Right ventricle myocardium superior (tissue), 1 donor: ENCODE measurements at regions not wholly inside any gene's neighbourhood (a gene's known extent, or its start where the extent isn't known, plus 50 kb on each side); places are given as distances from the start of the nearest gene placed in this dataset.
A peak's percentile ranks its signal among the peaks of the same experiment; 100 is the strongest.

Experiments used
- ATAC-seq: fragments of 200-7000 bp; cut with Tn5 transposase; one replicate; pipeline ENCODE4 v1.9.1; 2020; ENCODE audit warnings: mild to moderate bottlenecking; ENCODE audit not compliant: poor library complexity
- DNase-seq: peaks from one replicate; pipeline ENCODE4 v3.0.0-alpha.2; 2020
- intact Hi-C: fragments of 100-400 bp; cut with DNase I; formaldehyde crosslinking; loops from one replicate; pipeline ENCODE4 v1.11.2; 2022
- donor health status: DM: no; HTN: yes; CAD: no; lungs with severe emphysema.

DNA sequence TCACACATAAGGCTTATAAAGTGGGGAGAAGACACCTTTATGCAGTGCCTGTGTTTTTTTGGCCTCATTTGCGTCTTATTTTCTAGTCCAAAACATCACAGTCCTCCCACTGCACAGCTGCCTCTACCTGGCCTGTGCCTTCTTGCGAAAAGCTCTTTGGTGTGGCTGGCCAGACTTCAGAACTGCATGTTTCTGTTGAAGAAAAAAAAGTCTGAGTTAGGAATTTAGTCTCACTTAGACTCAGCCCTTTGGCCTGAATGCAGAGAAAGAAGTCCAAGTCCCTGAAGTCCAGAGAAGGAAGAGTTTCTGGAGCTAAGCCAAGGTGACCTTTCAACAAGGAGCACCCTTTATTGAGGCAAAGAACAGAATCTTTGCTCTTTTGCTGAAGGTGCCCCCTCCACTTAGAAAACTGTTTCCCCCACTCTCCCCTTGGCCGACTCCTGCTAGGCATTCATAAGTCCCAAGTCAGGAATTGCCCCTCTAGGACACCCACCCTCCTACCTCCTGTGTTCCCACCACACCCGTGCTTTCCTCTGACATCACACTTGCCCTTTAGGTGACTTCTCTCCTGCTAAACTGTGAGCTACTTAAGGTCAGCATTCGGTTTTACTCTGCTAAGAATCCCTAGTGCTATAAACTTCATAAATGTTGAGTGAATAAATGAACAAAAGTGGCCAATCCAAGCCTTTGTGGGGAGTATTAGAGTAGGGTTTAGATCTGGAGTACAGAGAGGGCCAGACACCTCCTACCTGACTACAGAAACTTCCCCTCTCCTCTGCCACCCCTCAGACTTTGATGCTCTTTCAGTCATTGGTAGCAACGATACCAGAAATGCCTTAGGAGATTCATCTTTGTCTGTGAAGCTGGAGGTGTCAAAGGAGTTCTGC, 226.8 kb downstream of the LACC1 start:
- intact Hi-C loops: loop anchor here (10.0 kb wide), 1 partner anchor 202 kb away; no protein-coding TSS in a partner anchor
- DNase-seq (no peak), ATAC-seq (no peak)

DNA sequence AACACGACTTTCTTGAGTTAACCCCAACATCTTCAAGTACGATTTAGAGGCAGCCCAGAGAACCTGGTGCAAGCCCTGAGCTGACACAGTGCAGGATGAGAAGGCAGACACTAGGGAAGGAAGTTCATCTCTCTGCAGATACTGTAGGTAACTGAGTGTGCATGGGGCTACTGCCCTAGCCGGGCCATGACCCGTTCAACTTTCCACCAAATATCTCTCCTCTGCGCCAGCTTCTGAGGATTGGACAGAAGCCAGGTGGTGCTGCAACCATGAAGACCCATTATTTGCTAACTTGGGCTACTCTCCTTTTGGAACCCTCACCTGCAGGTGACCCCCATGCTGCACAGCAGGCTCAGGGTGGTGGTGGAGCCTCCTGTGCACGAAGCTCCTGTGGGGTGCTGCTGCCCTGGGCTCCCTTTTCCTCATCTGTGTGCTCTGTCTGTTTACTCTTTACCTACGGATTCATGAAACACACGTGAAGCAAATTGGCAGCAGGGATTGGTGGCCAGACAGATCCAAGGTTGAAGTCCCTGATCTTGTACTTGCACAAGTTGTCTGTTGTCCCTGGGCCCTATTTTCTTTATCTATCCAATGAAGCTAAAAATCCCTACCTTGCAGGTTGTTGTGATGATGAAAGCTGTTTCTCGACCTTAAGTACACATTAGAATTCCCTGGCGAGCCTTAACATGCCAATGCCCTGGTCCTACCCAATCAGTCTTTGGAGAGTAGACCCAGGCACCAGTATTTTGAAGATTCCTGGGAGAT, 227.8 kb downstream of the LACC1 start:
- DNase-seq (no peak), ATAC-seq (peak; percentile 1)
- intact Hi-C loops: loop anchor here (10.0 kb wide), 1 partner anchor 203 kb away; no protein-coding TSS in a partner anchor

DNA sequence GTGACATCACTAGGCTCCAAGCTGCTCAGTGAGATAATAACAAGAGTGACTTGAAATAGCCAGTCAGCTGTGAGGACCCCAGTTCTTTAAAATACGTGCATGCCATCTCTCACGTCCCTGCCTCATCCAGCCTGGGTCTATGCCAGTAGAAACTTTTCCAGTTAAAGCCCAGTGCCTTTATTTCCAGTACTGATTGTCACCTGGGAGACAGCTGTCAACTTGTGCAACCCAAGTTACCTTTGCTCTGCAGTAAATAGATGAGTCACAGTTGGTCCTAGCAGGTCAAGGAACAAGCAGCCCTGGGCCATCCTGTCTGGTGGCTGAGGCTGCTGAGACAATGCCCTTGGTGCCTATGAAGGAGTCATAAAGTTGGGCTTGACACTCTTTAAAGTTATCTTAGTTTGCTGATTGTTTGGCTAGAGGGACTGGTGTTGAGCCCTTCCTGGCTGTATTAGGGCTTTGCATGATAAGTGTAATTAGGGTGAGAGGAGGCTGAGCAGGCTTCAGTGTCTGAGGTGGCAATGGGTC, 228.7 kb downstream of the LACC1 start:
- intact Hi-C loops: loop anchor here (10.0 kb wide), 1 partner anchor 204 kb away; no protein-coding TSS in a partner anchor
- ATAC-seq: peak; percentile 88
- peak; percentile 65 for DNase-seq

DNA sequence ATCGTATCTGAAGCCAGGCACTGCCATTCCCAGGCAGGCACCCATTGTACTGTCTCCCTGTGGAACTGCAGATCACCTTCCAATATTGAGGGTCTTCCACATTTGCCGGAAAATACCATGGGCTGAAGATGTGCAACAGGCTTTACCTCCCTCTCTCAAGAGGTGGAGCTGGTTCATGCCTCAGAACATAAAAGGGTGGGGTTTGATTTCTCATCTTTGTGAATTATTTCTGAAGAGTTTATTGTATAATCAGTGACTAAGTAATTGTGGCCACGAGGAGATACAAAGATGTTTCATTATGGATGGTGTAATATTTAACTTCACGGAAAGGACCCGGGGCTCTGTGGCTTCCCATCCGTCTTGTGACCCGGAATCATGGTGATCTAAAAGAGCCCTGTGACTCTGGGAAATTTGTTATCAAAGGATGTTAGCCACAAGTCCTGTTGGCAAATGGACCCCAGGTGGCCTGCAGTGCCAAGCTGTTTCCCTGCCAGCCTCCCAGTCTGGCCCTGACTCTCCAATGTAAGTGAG, 230.5 kb downstream of the LACC1 start:
- intact Hi-C loops: no loop called here
- ATAC-seq (no peak), DNase-seq (no peak)

GRCh38 chr13:44111701-44112100, 232.0 kb downstream of the LACC1 start:
- ATAC-seq: no peak
- intact Hi-C loops: no loop called here
- no peak for DNase-seq

DNA sequence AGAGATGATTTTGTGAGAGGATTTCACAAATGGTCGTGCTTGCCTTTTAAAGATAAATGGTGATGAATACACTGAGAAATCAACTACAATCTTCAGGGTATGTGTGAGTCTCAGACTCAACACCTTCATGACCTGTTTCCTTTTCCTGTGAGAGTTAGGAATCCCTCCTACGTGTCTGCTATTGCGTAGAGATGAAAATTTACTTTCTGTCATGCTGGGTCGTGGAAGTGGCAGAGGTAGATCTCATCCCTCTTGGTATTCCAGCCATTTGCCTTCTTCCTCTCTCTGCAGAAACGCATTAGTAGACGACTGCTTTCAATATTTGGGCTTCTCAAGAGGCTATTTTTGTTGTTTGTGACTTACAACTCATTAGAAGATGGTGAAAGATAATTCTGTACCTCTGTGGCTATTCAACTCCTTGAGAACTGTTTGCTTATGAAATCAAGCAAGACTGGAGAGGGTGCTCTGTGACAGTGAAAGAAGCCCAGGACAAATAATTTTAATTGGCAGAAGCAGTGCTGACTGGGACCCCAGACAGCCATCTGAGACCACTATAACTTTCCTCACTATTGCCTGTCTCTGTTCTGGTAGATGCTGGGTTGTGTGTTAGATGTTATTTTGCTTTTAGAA, 233.1 kb downstream of the LACC1 start:
- no peak for ATAC-seq
- DNase-seq: no peak
- intact Hi-C loops: no loop called here

DNA sequence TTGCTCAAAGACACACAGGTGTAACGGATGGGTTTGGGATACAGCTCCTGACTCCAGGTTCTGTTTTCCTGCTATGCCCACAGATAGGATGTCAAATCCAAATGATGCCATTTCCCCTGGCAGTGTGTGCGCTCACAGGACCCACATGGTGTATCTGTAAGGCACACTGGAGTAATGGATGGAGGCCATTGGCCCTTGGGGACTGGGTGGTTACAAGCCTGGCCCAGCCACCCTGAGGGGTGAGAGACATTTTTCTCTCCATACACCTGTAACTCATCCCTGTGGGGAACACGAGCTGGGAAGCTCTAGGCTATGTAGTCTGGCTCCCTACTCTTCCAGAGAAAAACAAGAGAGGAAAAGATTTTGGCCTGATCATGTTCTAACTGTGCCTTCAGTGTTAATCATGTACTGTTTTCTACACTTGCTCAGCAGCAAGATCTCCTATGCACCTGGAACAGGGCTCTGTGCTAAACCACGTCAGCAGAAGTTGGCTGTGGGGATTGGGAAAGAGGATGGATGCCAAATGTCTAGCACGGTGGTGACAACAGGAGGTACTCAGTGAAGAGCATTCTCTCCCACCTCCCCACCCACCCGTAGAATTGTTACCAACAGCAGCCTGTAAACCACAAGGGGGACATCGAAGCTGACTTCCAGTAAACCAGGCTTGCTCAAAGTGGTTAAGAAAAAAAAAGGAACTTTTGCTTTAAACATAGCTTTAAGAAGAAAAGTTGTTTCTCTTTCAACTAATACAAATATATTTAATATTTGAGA, 237.0 kb downstream of the LACC1 start:
- intact Hi-C loops: no loop called here
- ATAC-seq (peak; percentile 94), DNase-seq (no peak)

DNA sequence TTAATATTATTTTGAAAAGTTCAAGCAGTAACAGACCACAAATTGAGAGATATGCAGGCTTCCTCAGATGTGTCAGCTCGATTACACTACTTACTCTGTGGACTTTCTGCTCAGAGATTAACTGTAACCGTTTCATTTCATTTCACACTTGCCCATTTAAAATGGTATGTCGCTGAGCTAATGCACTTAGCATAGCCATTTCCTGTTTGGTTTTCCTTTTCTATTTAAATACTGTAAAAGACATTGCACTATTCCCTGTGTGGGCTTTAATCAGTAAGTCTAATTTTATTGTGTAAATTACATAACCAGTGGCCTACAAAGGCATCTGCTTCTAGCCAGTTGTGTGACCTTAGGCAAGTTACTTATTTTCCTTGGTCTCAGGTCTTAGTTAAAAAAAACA, 237.6 kb downstream of the LACC1 start:
- ATAC-seq: peak; percentile 58
- no peak for DNase-seq
- intact Hi-C loops: no loop called here

DNA sequence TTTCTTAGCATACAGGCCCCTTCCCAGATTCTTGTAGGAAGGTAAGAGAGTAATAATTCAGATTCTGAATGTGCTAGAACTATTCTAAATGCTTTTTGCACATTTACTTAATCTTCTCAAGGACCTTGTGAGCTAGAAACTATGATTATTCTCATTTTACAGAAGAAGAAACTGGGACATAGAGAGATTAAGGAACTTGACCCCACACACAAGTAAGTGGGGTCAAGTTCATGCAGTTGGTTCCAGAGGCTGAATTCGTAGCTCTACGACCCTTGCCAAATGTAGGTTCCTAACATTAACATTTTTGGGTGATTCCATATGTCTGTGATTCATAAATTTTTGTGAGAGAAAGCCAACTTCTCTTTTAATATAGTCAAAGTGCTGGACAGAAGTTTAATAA, 238.1 kb downstream of the LACC1 start:
- ATAC-seq (no peak), DNase-seq (no peak)
- intact Hi-C loops: no loop called here

GRCh38 chr13:44118881-44119280, 239.2 kb downstream of the LACC1 start:
- DNase-seq: no peak
- intact Hi-C loops: no loop called here
- no peak for ATAC-seq

DNA sequence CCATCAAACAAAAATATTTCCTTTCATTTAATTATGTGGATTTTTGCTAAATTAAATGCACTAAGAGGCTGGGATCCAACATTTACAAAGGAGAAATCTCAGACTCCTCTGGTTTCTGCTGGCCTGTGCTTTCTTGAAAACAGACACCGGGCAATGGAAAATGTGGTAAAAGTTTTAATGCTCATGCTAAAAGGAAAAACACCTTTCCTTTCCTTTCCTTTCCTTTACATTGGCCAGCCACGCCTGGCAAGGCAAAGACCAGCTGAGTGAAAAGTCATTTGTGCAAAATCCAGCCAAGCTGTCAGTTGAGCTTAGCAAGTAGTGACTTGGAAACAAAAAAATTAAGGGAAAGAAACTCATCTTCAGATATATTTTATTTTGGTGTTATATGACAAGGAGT, 240.3 kb downstream of the LACC1 start:
- DNase-seq (no peak), ATAC-seq (no peak)
- intact Hi-C loops: no loop called here

- intact Hi-C loops: no loop called here
- DNase-seq (no peak), ATAC-seq (no peak)
These were observed 241.4 kb downstream of the LACC1 start for GRCh38 chr13:44120849-44121755.

GRCh38 chr13:44124352-44124751, 244.6 kb downstream of the LACC1 start:
- no peak for ATAC-seq
- intact Hi-C loops: no loop called here
- DNase-seq: no peak

GRCh38 chr13:44125943-44126469, 246.3 kb downstream of the LACC1 start:
- ATAC-seq: no peak
- intact Hi-C loops: no loop called here
- DNase-seq: no peak

- peak; percentile 88 for ATAC-seq
- DNase-seq: peak; percentile 51
- intact Hi-C loops: no loop called here
These were observed 245.0 kb upstream of the SERP2 start for GRCh38 chr13:44128552-44129001.

- DNase-seq: no peak
- peak; percentile 47 for ATAC-seq
- intact Hi-C loops: no loop called here
These were observed 244.2 kb upstream of the SERP2 start for GRCh38 chr13:44129418-44129817.

- intact Hi-C loops: no loop called here
- ATAC-seq (no peak), DNase-seq (no peak)
These were observed 242.5 kb upstream of the SERP2 start for GRCh38 chr13:44131069-44131614.
